Caco-2 (cell line): ENCODE measurements at regions not wholly inside any gene's neighbourhood (a gene's known extent, or its start where the extent isn't known, plus 50 kb on each side); places are given as distances from the start of the nearest gene placed in this dataset.

Experiments used
- BruUV-seq: library from RNA; stranded (reverse); fragments of 400-500 nt; replicated peaks from 2 replicates; lab custom pipeline; 2021; lab: Mats Ljungman, UMichigan
- CTCF ChIA-PET: fragments of 300-600 bp; sonication (Branson Sonifier 250); formaldehyde crosslinking; loops from one replicate; lab custom pipeline; 2022; ENCODE audit warnings: antibody characterized with exemption; lab: Charles Lee
- POLR2A ChIA-PET: fragments of 300-600 bp; sonication (Branson Sonifier 250); formaldehyde crosslinking; loops from one replicate; lab custom pipeline; 2022; ENCODE audit warnings: antibody characterized with exemption; lab: Charles Lee
- DNase-seq, 2 experiments: peaks; one replicate each; pipeline versions ENCODE4 v3.0.0 to v3.0.0-alpha.2; 2020 to 2022
- H3K27me3 ChIP-seq: replicated peaks from 2 replicates; pipeline ENCODE4 v1.6.0; 2011; ENCODE audit warnings: low read length; ENCODE audit not compliant: control insufficient read depth, insufficient read depth
- H3K36me3 ChIP-seq: 2 replicates; pipeline ENCODE4 v1.5.1; 2011; ENCODE audit warnings: low read length; ENCODE audit not compliant: control insufficient read depth, insufficient read depth
- H3K4me1 ChIP-seq: fragments of 250-450 bp; sonication (Bioruptor Pico); 2 replicates; pipeline ENCODE4 v1.5.1; 2020; ENCODE audit warnings: mild to moderate bottlenecking
- H3K4me3 ChIP-seq: 2 replicates; pipeline ENCODE4 v1.5.1; 2011; ENCODE audit warnings: low read depth, mild to moderate bottlenecking, control low read depth, low read length
- H3K9me3 ChIP-seq: fragments of 250-450 bp; sonication (Bioruptor Pico); 2 replicates; pipeline ENCODE4 v1.5.1; 2020; ENCODE audit warnings: mild to moderate bottlenecking, moderate library complexity
- H3K27ac Mint-ChIP-seq: one replicate; pipeline ENCODE4 v1.8.0; 2022; ENCODE audit warnings: mixed read lengths; ENCODE audit not compliant: unreplicated experiment
- H3K27me3 Mint-ChIP-seq: one replicate; pipeline ENCODE4 v1.8.0; 2022; ENCODE audit warnings: mixed read lengths; ENCODE audit not compliant: insufficient read depth, unreplicated experiment
- H3K36me3 Mint-ChIP-seq: one replicate; pipeline ENCODE4 v1.8.0; 2022; ENCODE audit warnings: mild to moderate bottlenecking, mixed read lengths; ENCODE audit not compliant: insufficient read depth, unreplicated experiment
- H3K4me1 Mint-ChIP-seq: one replicate; pipeline ENCODE4 v1.8.0; 2022; ENCODE audit warnings: low read depth, mixed read lengths; ENCODE audit not compliant: unreplicated experiment
- H3K4me3 Mint-ChIP-seq: one replicate; pipeline ENCODE4 v1.8.0; 2022; ENCODE audit warnings: mild to moderate bottlenecking, moderate library complexity, mixed read lengths; ENCODE audit not compliant: unreplicated experiment
- H3K9me3 Mint-ChIP-seq: one replicate; pipeline ENCODE4 v1.8.0; 2022; ENCODE audit warnings: mixed read lengths; ENCODE audit not compliant: unreplicated experiment
- intact Hi-C: fragments of 100-400 bp; cut with micrococcal nuclease; formaldehyde crosslinking; loops from one replicate; pipeline ENCODE4 v1.10.0; 2022; ENCODE audit not compliant: unreplicated experiment
- TF ChIP-seq, protein P1 (sequence below), 2 experiments: fragments of 200-600 bp in 1 of 2; IDR thresholded peaks; 1 replicate in 1 of 2; 2 replicates in 1 of 2; pipeline versions ENCODE4 v1.5.1 to v1.8.0; 2011 to 2022; ENCODE audit warnings: antibody characterized with exemption in 1 of 2, control low read depth in 1 of 2, inconsistent platforms in 1 of 2, low read depth in 1 of 2, low read length in 1 of 2, mild to moderate bottlenecking in 1 of 2, moderate library complexity in 1 of 2; ENCODE audit not compliant: insufficient read depth in 1 of 2, severe bottlenecking in 1 of 2, unreplicated experiment in 1 of 2

DNA sequence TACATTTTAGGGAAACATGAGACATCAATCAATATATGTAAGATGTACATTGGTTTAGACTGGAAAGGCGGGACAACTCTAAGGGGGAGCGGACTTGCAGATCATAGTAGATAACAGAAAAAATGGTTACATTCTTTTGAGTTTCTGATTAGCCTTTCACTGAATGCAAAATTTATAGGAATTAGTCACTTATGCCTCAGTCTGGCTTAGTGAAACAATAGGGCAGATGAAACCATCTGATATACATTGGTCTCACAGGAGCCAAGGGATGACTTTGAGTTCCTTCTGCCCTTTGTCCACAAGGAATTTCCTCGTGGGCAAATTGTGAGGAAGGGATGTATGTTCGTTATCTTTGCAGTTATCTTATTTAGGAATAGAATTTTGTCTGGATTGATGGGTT lies 128.2 kb downstream of the ARSF start:
- no TSS peak for BruUV-seq
- Histone ChIP-seq H3K4me1 (no peaks in the 10 kb centered on the region), H3K36me3 (no peaks in the 10 kb centered on the region), H3K9me3 (no peaks in the 10 kb centered on the region), H3K4me3 (no peak overlapping the region), H3K27me3 (no peaks in the 10 kb centered on the region)
- Mint-ChIP-seq H3K27me3 (no peaks in the 10 kb centered on the region), H3K27ac (no peak overlapping the region), H3K36me3 (no peaks in the 10 kb centered on the region), H3K9me3 (no peaks in the 10 kb centered on the region), H3K4me3 (no peak overlapping the region), H3K4me1 (peaks cover 2% of the 10 kb centered on the region)
- DNase-seq: no peak
- TF ChIP-seq, protein P1, sequence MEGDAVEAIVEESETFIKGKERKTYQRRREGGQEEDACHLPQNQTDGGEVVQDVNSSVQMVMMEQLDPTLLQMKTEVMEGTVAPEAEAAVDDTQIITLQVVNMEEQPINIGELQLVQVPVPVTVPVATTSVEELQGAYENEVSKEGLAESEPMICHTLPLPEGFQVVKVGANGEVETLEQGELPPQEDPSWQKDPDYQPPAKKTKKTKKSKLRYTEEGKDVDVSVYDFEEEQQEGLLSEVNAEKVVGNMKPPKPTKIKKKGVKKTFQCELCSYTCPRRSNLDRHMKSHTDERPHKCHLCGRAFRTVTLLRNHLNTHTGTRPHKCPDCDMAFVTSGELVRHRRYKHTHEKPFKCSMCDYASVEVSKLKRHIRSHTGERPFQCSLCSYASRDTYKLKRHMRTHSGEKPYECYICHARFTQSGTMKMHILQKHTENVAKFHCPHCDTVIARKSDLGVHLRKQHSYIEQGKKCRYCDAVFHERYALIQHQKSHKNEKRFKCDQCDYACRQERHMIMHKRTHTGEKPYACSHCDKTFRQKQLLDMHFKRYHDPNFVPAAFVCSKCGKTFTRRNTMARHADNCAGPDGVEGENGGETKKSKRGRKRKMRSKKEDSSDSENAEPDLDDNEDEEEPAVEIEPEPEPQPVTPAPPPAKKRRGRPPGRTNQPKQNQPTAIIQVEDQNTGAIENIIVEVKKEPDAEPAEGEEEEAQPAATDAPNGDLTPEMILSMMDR (IDR thresholded peaks at IDR 0.05; ENCODE audit: insufficient read depth in 1 of 2, low read depth in 1 of 2, low read length in 1 of 2, severe bottlenecking in 1 of 2, unreplicated experiment in 1 of 2): no peak
- POLR2A ChIA-PET: no interaction called here
- intact Hi-C loops: no loop called here
- CTCF ChIA-PET: no interaction called here

DNA sequence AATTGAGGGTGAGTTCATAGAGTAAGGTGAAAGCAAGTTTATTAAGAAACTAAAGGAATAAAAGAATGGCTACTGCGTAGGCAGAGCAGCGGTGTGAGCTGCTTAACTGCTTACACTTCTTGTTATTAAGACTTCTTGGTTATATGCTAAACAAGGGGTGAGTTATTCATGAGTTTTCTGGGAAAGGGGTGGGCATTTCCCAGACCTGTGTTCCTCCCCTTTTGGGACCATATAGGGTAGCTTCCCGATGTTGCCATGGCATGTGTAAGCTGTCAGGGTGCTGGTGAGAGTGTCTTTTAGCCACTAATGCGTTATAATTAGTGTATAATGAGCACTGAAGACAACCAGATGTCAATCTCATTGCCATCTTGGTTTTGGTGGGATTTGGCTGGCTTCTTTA lies 126.5 kb downstream of the ARSF start:
- ChIA-PET CTCF (no interaction called here), POLR2A (no interaction called here)
- DNase-seq: no peak
- BruUV-seq: no TSS peak
- Mint-ChIP-seq H3K9me3 (no peaks in the 10 kb centered on the region), H3K36me3 (no peaks in the 10 kb centered on the region), H3K27ac (no peak overlapping the region), H3K4me3 (no peak overlapping the region), H3K4me1 (no peaks in the 10 kb centered on the region), H3K27me3 (no peaks in the 10 kb centered on the region)
- intact Hi-C loops: no loop called here
- TF ChIP-seq, protein P1 (IDR thresholded peaks at IDR 0.05; ENCODE audit: insufficient read depth in 1 of 2, low read depth in 1 of 2, low read length in 1 of 2, severe bottlenecking in 1 of 2, unreplicated experiment in 1 of 2): no peak
- H3K27me3 ChIP-seq: no peaks in the 10 kb centered on the region
- no peaks in the 10 kb centered on the region for H3K36me3 ChIP-seq
- H3K4me3 ChIP-seq: no peak overlapping the region
- H3K9me3 ChIP-seq: no peaks in the 10 kb centered on the region
- no peaks in the 10 kb centered on the region for H3K4me1 ChIP-seq

DNA sequence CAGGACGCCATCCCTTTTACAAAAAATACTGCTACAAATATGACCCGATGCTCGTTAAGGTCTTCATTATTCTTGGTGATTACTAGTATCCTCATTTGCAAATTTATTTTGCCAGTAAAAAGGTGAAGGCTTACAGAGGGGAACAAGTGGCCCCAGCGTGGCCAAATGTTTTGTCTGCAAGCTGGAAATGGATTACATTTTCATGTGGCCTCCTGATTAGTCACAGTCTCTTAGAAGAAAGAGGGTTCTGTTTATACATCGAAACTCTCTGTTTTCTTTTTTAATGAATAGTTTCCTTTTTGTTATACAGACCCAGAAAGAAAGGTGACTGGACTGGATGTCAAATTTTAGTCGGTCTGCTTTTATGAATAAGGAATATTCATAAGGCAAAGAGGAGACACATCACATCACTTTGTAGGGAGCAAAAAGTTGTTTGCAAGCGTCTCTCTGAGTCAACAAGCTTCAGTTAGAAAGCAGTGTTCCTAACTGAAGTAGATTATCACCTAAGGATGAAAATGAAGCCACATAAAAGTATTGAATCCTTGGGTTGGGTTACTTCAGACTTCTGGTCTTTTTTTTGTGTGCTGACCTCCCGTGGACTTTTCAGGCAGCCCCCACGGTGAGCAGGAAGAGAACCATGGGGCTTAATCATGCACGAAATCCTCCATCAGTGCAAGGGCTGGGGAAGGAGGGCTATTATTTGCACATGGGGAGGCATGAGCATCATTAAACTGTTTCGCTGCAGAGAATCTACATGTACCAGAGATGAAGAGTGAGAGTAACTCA lies 125.6 kb downstream of the ARSF start:
- no peaks in the 10 kb centered on the region for H3K4me1 Mint-ChIP-seq
- Histone ChIP-seq H3K36me3 (no peaks in the 10 kb centered on the region), H3K4me3 (no peak overlapping the region), H3K4me1 (no peaks in the 10 kb centered on the region), H3K9me3 (no peaks in the 10 kb centered on the region), H3K27me3 (no peaks in the 10 kb centered on the region)
- no peak overlapping the region for H3K27ac Mint-ChIP-seq
- no peaks in the 10 kb centered on the region for H3K27me3 Mint-ChIP-seq
- no peaks in the 10 kb centered on the region for H3K36me3 Mint-ChIP-seq
- intact Hi-C loops: no loop called here
- H3K4me3 Mint-ChIP-seq: no peak overlapping the region
- no TSS peak for BruUV-seq
- H3K9me3 Mint-ChIP-seq: no peaks in the 10 kb centered on the region
- TF ChIP-seq, protein P1 (IDR thresholded peaks at IDR 0.05; ENCODE audit: insufficient read depth in 1 of 2, low read depth in 1 of 2, low read length in 1 of 2, severe bottlenecking in 1 of 2, unreplicated experiment in 1 of 2): no peak
- POLR2A ChIA-PET: no interaction called here
- CTCF ChIA-PET: no interaction called here
- DNase-seq: no peak
